Fibroblast of gingiva (primary cell): ENCODE measurements at regions not wholly inside any gene's neighbourhood (a gene's known extent, or its start where the extent isn't known, plus 50 kb on each side); places are given as distances from the start of the nearest gene placed in this dataset.

Experiments used
- DNase-seq: peaks from one replicate; pipeline ENCODE4 v3.0.0-alpha.2; 2011; ENCODE audit warnings: low read depth

- no peak for DNase-seq
These were observed 57.8 kb upstream of the SHANK2 start for GRCh38 chr11:71310184-71310583.

DNA sequence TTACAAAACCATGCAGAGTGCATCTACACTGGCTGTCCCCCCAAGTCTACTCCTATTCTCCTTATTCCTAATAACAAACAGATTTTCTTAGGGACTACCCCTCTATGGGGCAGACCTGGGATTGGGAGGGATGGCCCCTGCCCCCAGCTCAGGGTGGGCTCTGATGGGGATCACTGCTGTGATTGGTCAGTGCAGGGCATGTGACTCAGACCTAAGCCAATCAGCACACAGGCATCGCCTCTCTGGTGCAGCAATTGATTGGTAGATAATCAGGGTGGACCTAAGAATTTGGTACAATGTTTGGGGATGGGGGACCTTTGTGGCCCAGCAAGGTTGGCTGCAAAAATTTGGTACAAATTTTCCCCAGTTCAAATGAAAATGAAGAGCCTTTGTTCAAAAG is 57.2 kb upstream of the SHANK2 start:
- no peak for DNase-seq

DNA sequence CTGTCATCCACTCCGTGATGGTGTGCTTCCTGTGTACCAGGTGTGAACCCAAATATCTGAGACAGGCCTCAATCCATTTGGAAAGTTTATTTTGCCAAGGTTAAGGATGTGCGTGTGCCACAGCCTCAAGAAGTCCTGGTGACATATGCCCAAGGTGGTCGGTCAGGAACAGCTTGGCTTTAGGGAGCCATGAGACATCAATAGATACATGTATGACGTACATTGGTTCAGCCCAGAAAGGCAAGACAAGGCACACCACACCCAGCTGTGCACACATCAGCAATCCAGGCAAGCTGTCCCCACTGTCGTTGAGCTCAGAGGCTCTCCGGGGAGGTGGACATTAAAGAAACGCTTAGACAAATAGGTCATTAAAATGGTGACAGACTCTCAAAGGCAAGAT is 56.8 kb upstream of the SHANK2 start:
- DNase-seq, result no peak

- DNase-seq, result no peak
These were observed 55.7 kb upstream of the SHANK2 start for GRCh38 chr11:71307811-71308645.

GRCh38 chr11:71305451-71306125 is 53.2 kb upstream of the SHANK2 start:
- no peak for DNase-seq

- no peak for DNase-seq
These were observed 52.7 kb upstream of the SHANK2 start for GRCh38 chr11:71305041-71305440.

DNA sequence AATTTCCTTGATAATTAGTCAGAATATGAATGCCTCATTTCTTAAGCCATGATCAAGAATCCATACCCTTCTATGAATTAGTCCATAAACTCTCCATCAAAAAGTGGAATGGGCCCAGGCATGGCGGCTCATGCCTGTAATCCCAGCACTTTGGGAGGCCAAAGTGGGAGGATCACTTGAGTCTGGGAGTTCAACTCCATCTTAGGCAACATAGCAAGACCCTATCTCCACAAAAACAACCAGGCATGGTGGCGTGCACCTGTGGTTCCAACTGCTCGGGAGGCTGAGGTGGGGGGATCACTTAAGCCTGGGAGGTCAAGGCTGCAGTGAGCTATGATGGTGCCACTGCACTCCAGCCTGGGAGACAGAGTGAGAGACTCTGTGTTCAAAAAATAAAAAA is 52.1 kb upstream of the SHANK2 start:
- DNase-seq, result no peak

- no peak for DNase-seq
These were observed 51.7 kb upstream of the SHANK2 start for GRCh38 chr11:71304045-71304444.

GRCh38 chr11:71302911-71303310 is 50.5 kb upstream of the SHANK2 start:
- no peak for DNase-seq

DNA sequence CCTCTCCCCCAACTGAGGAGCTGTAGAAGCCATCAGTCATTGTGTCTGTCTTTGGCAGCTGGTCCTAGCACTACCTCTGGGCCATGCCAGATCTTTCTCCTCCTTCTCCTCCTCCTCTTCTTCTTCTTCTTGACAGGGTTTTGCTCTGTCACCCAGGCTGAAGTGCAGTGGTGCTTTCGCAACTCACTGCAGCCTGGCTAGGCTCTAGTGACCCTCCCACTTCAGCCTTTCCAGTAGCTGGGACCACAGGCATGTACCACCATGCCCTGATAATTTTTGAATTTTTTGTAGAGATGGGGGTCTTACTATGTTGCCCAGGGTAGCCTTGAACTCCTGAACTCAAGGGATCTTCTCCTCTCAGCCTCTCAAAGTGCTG is 50.1 kb upstream of the SHANK2 start:
- no peak for DNase-seq
